ENCODE measurements at regions not wholly inside any gene's neighbourhood (a gene's known extent, or its start where the extent isn't known, plus 50 kb on each side); places are given as distances from the start of the nearest gene placed in this dataset.

DNA sequence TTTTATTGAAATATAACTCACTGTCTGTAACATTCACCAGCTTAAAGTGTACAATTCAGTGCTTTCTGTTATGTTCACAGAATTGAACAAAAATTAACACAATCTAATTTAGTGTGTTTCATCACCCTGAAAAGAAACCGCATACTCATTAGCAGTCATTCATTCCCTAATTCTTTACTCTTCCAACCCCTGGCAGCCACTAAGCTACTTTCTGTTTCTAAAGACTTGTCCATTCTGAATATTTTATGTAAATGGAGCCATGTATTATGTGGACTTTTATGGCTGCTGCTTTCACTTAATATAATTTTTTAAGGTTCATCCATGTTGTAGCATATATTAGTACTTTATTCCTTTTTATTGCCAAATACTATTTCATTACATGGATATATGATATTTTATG lies 94.7 kb upstream of the ATP8A1 start:
- POLR2A ChIA-PET = no interaction called here
- intact Hi-C loops (cut with micrococcal nuclease; ENCODE audit: unreplicated experiment) = no loop called here
- DNase-seq (ENCODE audit: low spot score) = no peak

DNA sequence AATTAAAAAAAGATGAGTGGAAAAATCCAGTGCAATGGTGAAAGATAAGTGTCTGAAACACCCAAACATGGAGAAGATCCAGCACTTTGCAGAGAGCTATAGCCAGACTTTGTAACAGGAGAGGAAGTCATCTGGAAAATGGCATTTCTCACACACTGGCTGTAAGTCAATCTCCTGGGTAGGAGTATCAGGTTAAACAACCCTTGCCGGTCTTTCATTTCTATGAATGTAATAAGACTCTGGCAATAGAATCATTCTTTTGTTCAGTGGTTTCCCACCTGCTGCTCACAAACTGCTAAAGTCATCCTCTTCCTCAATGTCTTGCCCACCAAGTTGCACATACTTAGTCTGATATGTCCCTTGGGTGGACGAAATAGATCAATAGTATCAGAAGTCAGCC lies 94.0 kb upstream of the ATP8A1 start:
- Histone ChIP-seq H3K9me2 (ENCODE audit: insufficient read depth, low read length) (no peaks in the 10 kb centered on the region), H3K4me3 (ENCODE audit: low read depth, low read length, poor library complexity, severe bottlenecking) (no peak overlapping the region), H3K4me2 (ENCODE audit: low read length) (no peak overlapping the region), H2AFZ (ENCODE audit: low read length) (no peak overlapping the region), H3K27ac (ENCODE audit: low read depth, low read length, poor library complexity, severe bottlenecking) (no peak overlapping the region), H3K4me1 (ENCODE audit: insufficient read depth, low read length, poor library complexity, severe bottlenecking) (no peaks in the 10 kb centered on the region), H3K36me3 (ENCODE audit: insufficient read depth, low read length) (no peaks in the 10 kb centered on the region), H3K79me2 (ENCODE audit: insufficient read depth, low read depth, low read length) (no peaks in the 10 kb centered on the region), H3K9me3 (ENCODE audit: low read length) (no peaks in the 10 kb centered on the region), H4K20me1 (ENCODE audit: insufficient read depth, low read length) (no peaks in the 10 kb centered on the region)
- DNase-seq (ENCODE audit: low spot score) = no peak
- CTCF ChIA-PET (ENCODE audit: unreplicated experiment) = no interaction called here
- POLR2A ChIA-PET = no interaction called here
- TF ChIP-seq EZH2phosphoT487 (IDR thresholded peaks at IDR 0.05; ENCODE audit: borderline replicate concordance, low read depth, low read length) = no peak
- TF ChIP-seq, protein P1, sequence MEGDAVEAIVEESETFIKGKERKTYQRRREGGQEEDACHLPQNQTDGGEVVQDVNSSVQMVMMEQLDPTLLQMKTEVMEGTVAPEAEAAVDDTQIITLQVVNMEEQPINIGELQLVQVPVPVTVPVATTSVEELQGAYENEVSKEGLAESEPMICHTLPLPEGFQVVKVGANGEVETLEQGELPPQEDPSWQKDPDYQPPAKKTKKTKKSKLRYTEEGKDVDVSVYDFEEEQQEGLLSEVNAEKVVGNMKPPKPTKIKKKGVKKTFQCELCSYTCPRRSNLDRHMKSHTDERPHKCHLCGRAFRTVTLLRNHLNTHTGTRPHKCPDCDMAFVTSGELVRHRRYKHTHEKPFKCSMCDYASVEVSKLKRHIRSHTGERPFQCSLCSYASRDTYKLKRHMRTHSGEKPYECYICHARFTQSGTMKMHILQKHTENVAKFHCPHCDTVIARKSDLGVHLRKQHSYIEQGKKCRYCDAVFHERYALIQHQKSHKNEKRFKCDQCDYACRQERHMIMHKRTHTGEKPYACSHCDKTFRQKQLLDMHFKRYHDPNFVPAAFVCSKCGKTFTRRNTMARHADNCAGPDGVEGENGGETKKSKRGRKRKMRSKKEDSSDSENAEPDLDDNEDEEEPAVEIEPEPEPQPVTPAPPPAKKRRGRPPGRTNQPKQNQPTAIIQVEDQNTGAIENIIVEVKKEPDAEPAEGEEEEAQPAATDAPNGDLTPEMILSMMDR (conservative IDR thresholded peaks at IDR 0.05; ENCODE audit: low read length) = no peak
- BruUV-seq (replicated peaks) = no TSS peak
- intact Hi-C loops (cut with micrococcal nuclease; ENCODE audit: unreplicated experiment) = loop anchor here (1.0 kb wide), 1 partner anchor 183 kb away; no protein-coding TSS in a partner anchor

More for the DNA sequence above, 94.7 kb upstream of the ATP8A1 start:
- Histone ChIP-seq H3K27ac (ENCODE audit: low read depth, low read length, poor library complexity, severe bottlenecking) (no peak overlapping the region), H3K9me2 (ENCODE audit: insufficient read depth, low read length) (no peaks in the 10 kb centered on the region), H3K4me2 (ENCODE audit: low read length) (no peak overlapping the region), H3K36me3 (ENCODE audit: insufficient read depth, low read length) (no peaks in the 10 kb centered on the region), H4K20me1 (ENCODE audit: insufficient read depth, low read length) (no peaks in the 10 kb centered on the region), H3K4me3 (ENCODE audit: low read depth, low read length, poor library complexity, severe bottlenecking) (no peak overlapping the region), H2AFZ (ENCODE audit: low read length) (no peak overlapping the region), H3K4me1 (ENCODE audit: insufficient read depth, low read length, poor library complexity, severe bottlenecking) (no peaks in the 10 kb centered on the region), H3K9me3 (ENCODE audit: low read length) (no peaks in the 10 kb centered on the region), H3K79me2 (ENCODE audit: insufficient read depth, low read depth, low read length) (no peaks in the 10 kb centered on the region)
- CTCF ChIA-PET (ENCODE audit: unreplicated experiment) = interaction anchor here (1.1 kb wide), 1 partner anchor 183 kb away, joined by 3 read pairs; no protein-coding TSS in a partner anchor
- no TSS peak for BruUV-seq (replicated peaks)
- no peak for TF ChIP-seq EZH2phosphoT487 (IDR thresholded peaks at IDR 0.05; ENCODE audit: borderline replicate concordance, low read depth, low read length)
- TF ChIP-seq, protein P1 (conservative IDR thresholded peaks at IDR 0.05; ENCODE audit: low read length) = no peak

DNA sequence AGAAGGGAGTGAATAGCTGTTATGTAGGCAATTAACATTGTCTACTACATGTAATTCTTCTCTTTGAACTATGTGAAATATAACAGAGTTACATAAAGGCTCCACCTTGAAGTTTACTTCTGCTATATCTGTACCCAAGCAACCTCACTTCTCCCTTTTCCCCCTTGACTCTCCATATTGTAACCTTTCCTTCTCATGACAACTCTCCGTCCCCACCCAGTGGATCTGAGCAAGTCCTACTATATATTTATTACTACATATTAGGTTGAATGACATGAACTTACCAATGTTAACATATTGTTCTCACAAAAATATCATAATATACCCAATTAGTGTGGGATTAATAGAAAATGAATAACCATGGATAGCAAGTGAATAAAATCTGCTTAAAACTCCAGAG lies 93.2 kb upstream of the ATP8A1 start:
- no TSS peak for BruUV-seq (replicated peaks)
- POLR2A ChIA-PET = interaction anchor here (0.7 kb wide), 1 partner anchor 203 kb away, joined by 3 read pairs; no protein-coding TSS in a partner anchor
- CTCF ChIA-PET (ENCODE audit: unreplicated experiment) = no interaction called here

More for the DNA sequence above, 93.2 kb upstream of the ATP8A1 start:
- Histone ChIP-seq H3K27ac (ENCODE audit: low read depth, low read length, poor library complexity, severe bottlenecking) (no peak overlapping the region), H2AFZ (ENCODE audit: low read length) (no peak overlapping the region), H3K4me3 (ENCODE audit: low read depth, low read length, poor library complexity, severe bottlenecking) (no peak overlapping the region), H3K4me2 (ENCODE audit: low read length) (no peak overlapping the region), H3K4me1 (ENCODE audit: insufficient read depth, low read length, poor library complexity, severe bottlenecking) (no peaks in the 10 kb centered on the region), H3K9me3 (ENCODE audit: low read length) (no peaks in the 10 kb centered on the region), H3K9me2 (ENCODE audit: insufficient read depth, low read length) (no peaks in the 10 kb centered on the region), H4K20me1 (ENCODE audit: insufficient read depth, low read length) (no peaks in the 10 kb centered on the region), H3K36me3 (ENCODE audit: insufficient read depth, low read length) (no peaks in the 10 kb centered on the region), H3K79me2 (ENCODE audit: insufficient read depth, low read depth, low read length) (no peaks in the 10 kb centered on the region)
- intact Hi-C loops (cut with micrococcal nuclease; ENCODE audit: unreplicated experiment) = loop anchor here (1.0 kb wide), 1 partner anchor 182 kb away; no protein-coding TSS in a partner anchor
- DNase-seq (ENCODE audit: low spot score) = peak; percentile 60
- TF ChIP-seq EZH2phosphoT487 (IDR thresholded peaks at IDR 0.05; ENCODE audit: borderline replicate concordance, low read depth, low read length) = no peak
- TF ChIP-seq, protein P1 (conservative IDR thresholded peaks at IDR 0.05; ENCODE audit: low read length) = peak; percentile 79
